ENCODE measurements at regions not wholly inside any gene's neighbourhood (a gene's known extent, or its start where the extent isn't known, plus 50 kb on each side); places are given as distances from the start of the nearest gene placed in this dataset.

DNA sequence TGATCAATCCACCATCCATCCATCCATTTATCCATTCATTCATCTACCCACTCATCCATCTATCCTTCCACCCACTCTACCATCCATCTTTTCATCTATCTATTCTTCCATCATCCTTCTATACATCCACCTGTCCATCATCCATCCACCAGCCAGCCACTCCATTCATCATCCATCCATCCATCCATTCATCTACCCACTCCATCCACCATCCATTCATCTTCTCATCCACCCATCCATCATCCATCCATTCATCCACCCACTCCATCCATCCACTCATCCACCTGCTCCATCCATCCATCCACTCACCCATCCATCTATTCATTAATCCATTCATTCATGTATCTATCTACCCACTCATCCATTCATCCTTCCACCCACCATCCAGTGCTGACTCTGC lies 127.9 kb upstream of the TMPRSS2 start:
- Histone ChIP-seq H4K20me1 (ENCODE audit: control insufficient read depth, insufficient read depth, low read depth, low read length) (no peaks in the 10 kb centered on the region), H3K9me3 (ENCODE audit: control insufficient read depth, insufficient read depth, low read length) (no peaks in the 10 kb centered on the region), H3K79me2 (ENCODE audit: control insufficient read depth, low read length) (no peaks in the 10 kb centered on the region), H3K4me2 (ENCODE audit: low read length) (no peak overlapping the region), H3K9me2 (replicated peaks; ENCODE audit: control insufficient read depth, low read length) (no peaks in the 10 kb centered on the region), H3K36me3 (ENCODE audit: control insufficient read depth, low read length) (no peaks in the 10 kb centered on the region), H3F3A (ENCODE audit: control insufficient read depth, insufficient read depth) (no peaks in the 10 kb centered on the region), H3K4me1 (ENCODE audit: control insufficient read depth, low read length) (no peaks in the 10 kb centered on the region), H3K4me3 (ENCODE audit: low read length) (no peak overlapping the region), H3K27me3 (ENCODE audit: control insufficient read depth, low read length) (0 out of 2 replicates have a peak, but pooled peaks cover 2% of the 10 kb centered on the region), H3K27ac (ENCODE audit: low read depth, low read length) (no peak overlapping the region)
- TF ChIP-seq EZH2phosphoT487 (IDR thresholded peaks at IDR 0.05; ENCODE audit: borderline replicate concordance, low read length) (no peak), CTCF (IDR thresholded peaks at IDR 0.05; ENCODE audit: low read depth, low read length, poor library complexity, severe bottlenecking) (no peak)

- H3K9me3 ChIP-seq (ENCODE audit: control insufficient read depth, insufficient read depth, low read length), result no peaks in the 10 kb centered on the region
- no peaks in the 10 kb centered on the region for H3F3A ChIP-seq (ENCODE audit: control insufficient read depth, insufficient read depth)
- no peaks in the 10 kb centered on the region for H3K36me3 ChIP-seq (ENCODE audit: control insufficient read depth, low read length)
- no peaks in the 10 kb centered on the region for H3K79me2 ChIP-seq (ENCODE audit: control insufficient read depth, low read length)
- H3K4me3 ChIP-seq (ENCODE audit: low read length), result no peak overlapping the region
- H4K20me1 ChIP-seq (ENCODE audit: control insufficient read depth, insufficient read depth, low read depth, low read length), result no peaks in the 10 kb centered on the region
- no peak overlapping the region for H3K27ac ChIP-seq (ENCODE audit: low read depth, low read length)
- H3K9me2 ChIP-seq (replicated peaks; ENCODE audit: control insufficient read depth, low read length), result no peaks in the 10 kb centered on the region
- no peaks in the 10 kb centered on the region for H3K4me1 ChIP-seq (ENCODE audit: control insufficient read depth, low read length)
- no peak overlapping the region for H3K4me2 ChIP-seq (ENCODE audit: low read length)
- TF ChIP-seq EZH2phosphoT487 (IDR thresholded peaks at IDR 0.05; ENCODE audit: borderline replicate concordance, low read length) (no peak), CTCF (IDR thresholded peaks at IDR 0.05; ENCODE audit: low read depth, low read length, poor library complexity, severe bottlenecking) (no peak)
- H3K27me3 ChIP-seq (ENCODE audit: control insufficient read depth, low read length), result no peaks in the 10 kb centered on the region
Observed at GRCh38 chr21:41634858-41635257, 126.9 kb upstream of the TMPRSS2 start.

DNA sequence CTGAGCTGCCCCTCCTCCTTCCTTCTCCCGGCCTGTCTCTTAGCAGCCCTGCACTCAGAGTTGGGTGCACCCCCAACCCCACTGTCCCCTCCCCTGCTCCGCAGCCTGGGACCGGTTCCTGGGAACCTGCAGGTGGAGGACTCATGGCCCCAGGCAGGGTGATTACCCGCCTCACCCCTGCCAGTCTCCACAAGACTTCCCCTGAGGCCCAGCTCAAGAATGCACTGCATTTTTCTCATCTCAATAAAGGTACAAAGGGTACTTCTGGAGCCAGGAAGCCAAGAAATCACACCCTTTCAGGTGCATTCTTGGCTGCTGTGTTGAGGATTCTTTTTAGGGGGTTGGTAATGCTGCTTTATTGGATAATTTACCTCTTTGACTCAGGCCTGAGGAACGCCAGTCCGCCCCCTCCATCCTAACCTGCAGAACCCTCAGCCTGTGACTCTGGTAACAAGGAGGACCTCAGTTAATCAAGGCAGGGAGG lies 126.3 kb upstream of the TMPRSS2 start:
- TF ChIP-seq CTCF (IDR thresholded peaks at IDR 0.05; ENCODE audit: low read depth, low read length, poor library complexity, severe bottlenecking), result no peak
- no peak for TF ChIP-seq EZH2phosphoT487 (IDR thresholded peaks at IDR 0.05; ENCODE audit: borderline replicate concordance, low read length)
- Histone ChIP-seq H3K4me2 (ENCODE audit: low read length) (no peak overlapping the region), H3K27me3 (ENCODE audit: control insufficient read depth, low read length) (no peaks in the 10 kb centered on the region), H3K27ac (ENCODE audit: low read depth, low read length) (no peak overlapping the region), H3K4me1 (ENCODE audit: control insufficient read depth, low read length) (no peaks in the 10 kb centered on the region), H3K9me3 (ENCODE audit: control insufficient read depth, insufficient read depth, low read length) (no peaks in the 10 kb centered on the region), H3K79me2 (ENCODE audit: control insufficient read depth, low read length) (no peaks in the 10 kb centered on the region), H3K4me3 (ENCODE audit: low read length) (no peak overlapping the region), H3K36me3 (ENCODE audit: control insufficient read depth, low read length) (no peaks in the 10 kb centered on the region), H4K20me1 (ENCODE audit: control insufficient read depth, insufficient read depth, low read depth, low read length) (no peaks in the 10 kb centered on the region), H3K9me2 (replicated peaks; ENCODE audit: control insufficient read depth, low read length) (no peaks in the 10 kb centered on the region), H3F3A (ENCODE audit: control insufficient read depth, insufficient read depth) (no peaks in the 10 kb centered on the region)
